Loucy (cell line): ENCODE measurements at regions not wholly inside any gene's neighbourhood (a gene's known extent, or its start where the extent isn't known, plus 50 kb on each side); places are given as distances from the start of the nearest gene placed in this dataset.

Source experiments
- H2AFZ ChIP-seq: fragments of 200-600 bp; sonication (generic); 2 replicates; pipeline ENCODE4 v1.6.0; 2016; ENCODE audit warnings: antibody characterized with exemption, mild to moderate bottlenecking, low read length, moderate library complexity
- H3F3A ChIP-seq: fragments of 200-600 bp; 2 replicates; pipeline ENCODE4 v1.6.0; 2016; ENCODE audit warnings: antibody characterized with exemption, low read depth, mild to moderate bottlenecking
- H3K27me3 ChIP-seq: fragments of 200-600 bp; sonication (generic); 2 replicates; pipeline ENCODE4 v1.6.1; 2014; ENCODE audit warnings: low read length, mild to moderate bottlenecking; ENCODE audit not compliant: insufficient read depth, poor library complexity, severe bottlenecking
- H3K36me3 ChIP-seq: fragments of 200-600 bp; sonication (generic); 2 replicates; pipeline ENCODE4 v1.6.1; 2016; ENCODE audit warnings: low read length; ENCODE audit not compliant: insufficient read depth
- H3K4me1 ChIP-seq: fragments of 200-600 bp; sonication (generic); 2 replicates; pipeline ENCODE4 v1.5.1; 2014; ENCODE audit warnings: low read length, mild to moderate bottlenecking; ENCODE audit not compliant: insufficient read depth, poor library complexity, severe bottlenecking
- H3K4me2 ChIP-seq: fragments of 200-600 bp; sonication (generic); 2 replicates; pipeline ENCODE4 v1.6.0; 2014; ENCODE audit warnings: antibody characterized with exemption, low read length, low read depth, mild to moderate bottlenecking; ENCODE audit not compliant: poor library complexity, severe bottlenecking
- H3K4me3 ChIP-seq: fragments of 200-600 bp; sonication (generic); 2 replicates; pipeline ENCODE4 v1.5.1; 2014; ENCODE audit warnings: low read length, mild to moderate bottlenecking, mixed read lengths; ENCODE audit not compliant: poor library complexity, severe bottlenecking
- H3K79me2 ChIP-seq: fragments of 200-600 bp; sonication (generic); 2 replicates; pipeline ENCODE4 v1.6.1; 2014; ENCODE audit warnings: low read length; ENCODE audit not compliant: insufficient read depth
- H3K9ac ChIP-seq: fragments of 200-600 bp; sonication (generic); 2 replicates; pipeline ENCODE4 v1.6.0; 2014; ENCODE audit warnings: mild to moderate bottlenecking, low read depth, low read length, moderate library complexity; ENCODE audit not compliant: poor library complexity, severe bottlenecking
- H3K9me2 ChIP-seq: fragments of 200-600 bp; sonication (generic); replicated peaks from 2 replicates; pipeline ENCODE4 v1.6.1; 2016; ENCODE audit warnings: low read depth, low read length, mixed read lengths
- H3K9me3 ChIP-seq: fragments of 200-600 bp; sonication (generic); 2 replicates; pipeline ENCODE4 v1.6.1; 2014; ENCODE audit warnings: mild to moderate bottlenecking, antibody characterized with exemption, low read length, low read depth; ENCODE audit not compliant: insufficient read depth
- H4K20me1 ChIP-seq: fragments of 200-600 bp; sonication (generic); 2 replicates; pipeline ENCODE4 v1.6.0; 2014; ENCODE audit warnings: antibody characterized with exemption, low read length, mild to moderate bottlenecking; ENCODE audit not compliant: insufficient read depth, poor library complexity, severe bottlenecking
- CTCF ChIP-seq: fragments of 200-600 bp; sonication (generic); conservative IDR thresholded peaks from 2 replicates; pipeline ENCODE4 v1.5.1; 2014; ENCODE audit warnings: mild to moderate bottlenecking, antibody characterized with exemption, low read length
- EZH2phosphoT487 ChIP-seq: fragments of 200-600 bp; IDR thresholded peaks from 2 replicates; pipeline ENCODE4 v1.6.1; 2018; ENCODE audit warnings: antibody characterized with exemption, mild to moderate bottlenecking, moderate library complexity, borderline replicate concordance

GRCh38 chr11:109983358-109983757 lies 109.8 kb upstream of the ZC3H12C start:
- TF ChIP-seq CTCF (no peak), EZH2phosphoT487 (no peak)
- no peak overlapping the region for H2AFZ ChIP-seq
- H3K9me2 ChIP-seq: no peaks in the 10 kb centered on the region
- peaks cover 25% of the 10 kb centered on the region for H3K4me1 ChIP-seq
- H3K79me2 ChIP-seq: no peaks in the 10 kb centered on the region
- no peaks in the 10 kb centered on the region for H3K36me3 ChIP-seq
- no peak overlapping the region for H3K4me3 ChIP-seq
- H3F3A ChIP-seq: no peaks in the 10 kb centered on the region
- no peak overlapping the region for H3K4me2 ChIP-seq
- H3K9me3 ChIP-seq: no peaks in the 10 kb centered on the region
- no peaks in the 10 kb centered on the region for H3K27me3 ChIP-seq
- no peak overlapping the region for H3K9ac ChIP-seq
- no peaks in the 10 kb centered on the region for H4K20me1 ChIP-seq

- H2AFZ ChIP-seq: peak overlapping the region; percentile 74
Observed at GRCh38 chr11:109984634-109985289, 108.4 kb upstream of the ZC3H12C start.

GRCh38 chr11:109986488-109986887 lies 106.7 kb upstream of the ZC3H12C start:
- Histone ChIP-seq H3F3A (no peaks in the 10 kb centered on the region), H4K20me1 (no peaks in the 10 kb centered on the region), H3K9me2 (no peaks in the 10 kb centered on the region), H3K27me3 (no peaks in the 10 kb centered on the region), H3K79me2 (no peaks in the 10 kb centered on the region), H3K4me3 (no peak overlapping the region), H2AFZ (no peak overlapping the region), H3K9ac (no peak overlapping the region), H3K4me2 (no peak overlapping the region), H3K9me3 (no peaks in the 10 kb centered on the region), H3K4me1 (peaks cover 25% of the 10 kb centered on the region), H3K36me3 (no peaks in the 10 kb centered on the region)
- TF ChIP-seq CTCF (no peak), EZH2phosphoT487 (no peak)

More at GRCh38 chr11:109984634-109985289, 108.4 kb upstream of the ZC3H12C start:
- Histone ChIP-seq H3K27me3 (no peaks in the 10 kb centered on the region), H4K20me1 (no peaks in the 10 kb centered on the region), H3K9ac (peak overlapping the region; percentile 30), H3K4me1 (peaks cover 25% of the 10 kb centered on the region), H3K36me3 (no peaks in the 10 kb centered on the region), H3K4me2 (peak overlapping the region; percentile 59), H3K9me2 (no peaks in the 10 kb centered on the region), H3K4me3 (peak overlapping the region; percentile 49), H3K9me3 (no peaks in the 10 kb centered on the region), H3K79me2 (no peaks in the 10 kb centered on the region), H3F3A (no peaks in the 10 kb centered on the region)
- TF ChIP-seq EZH2phosphoT487: no peak
- TF ChIP-seq CTCF: no peak
